Endothelial cell of umbilical vein (primary cell): ENCODE measurements at regions not wholly inside any gene's neighbourhood (a gene's known extent, or its start where the extent isn't known, plus 50 kb on each side); places are given as distances from the start of the nearest gene placed in this dataset.

Experiments
- BruUV-seq: library from RNA; stranded (reverse); fragments of 400-500 nt; replicated peaks from 2 replicates; lab custom pipeline; 2021; lab: Mats Ljungman, UMichigan
- CTCF ChIA-PET: fragments of 300-600, 350-600 bp; sonication (Branson Sonifier 250); formaldehyde crosslinking; loops from one replicate; lab custom pipeline; 2021; ENCODE audit warnings: antibody characterized with exemption, inconsistent platforms; lab: Charles Lee
- POLR2A ChIA-PET: fragments of 300-600, 350-600 bp; sonication (Branson Sonifier 250); formaldehyde crosslinking; loops from one replicate; lab custom pipeline; 2021; ENCODE audit warnings: antibody characterized with exemption, inconsistent platforms; lab: Charles Lee
- DNase-seq: peaks from one replicate; pipeline ENCODE4 v3.0.0-alpha.2; 2011; ENCODE audit warnings: low read depth, low spot score
- FAIRE-seq: peaks from 2 replicates; lab custom pipeline; 2011; peaks lifted over from hg19 to GRCh38; lab: Jason Lieb, UNC
- H2AFZ ChIP-seq: 2 replicates; pipeline ENCODE4 v1.6.0; 2012; ENCODE audit warnings: low read depth, low read length, control low read depth, inconsistent platforms
- H3K27ac ChIP-seq: 2 replicates; pipeline ENCODE4 v1.5.1; 2011; ENCODE audit warnings: low read depth, mild to moderate bottlenecking, control low read depth, low read length, moderate library complexity; ENCODE audit not compliant: insufficient read depth
- H3K27me3 ChIP-seq, 2 experiments: 2 replicates each; pipeline versions ENCODE4 v1.6.0 to v1.6.1; 2011; ENCODE audit warnings: low read length in 2 of 2, mixed read lengths in 1 of 2; ENCODE audit not compliant: control insufficient read depth in 2 of 2, insufficient read depth in 2 of 2
- H3K36me3 ChIP-seq, 2 experiments: 2 replicates in 1 of 2; 3 replicates in 1 of 2; pipeline ENCODE4 v1.5.1; 2011; ENCODE audit warnings: low read length in 2 of 2, mild to moderate bottlenecking in 1 of 2, moderate library complexity in 1 of 2; ENCODE audit not compliant: control insufficient read depth in 2 of 2, insufficient read depth in 2 of 2; ENCODE audit errors: extremely low read depth in 1 of 2
- H3K4me1 ChIP-seq: 3 replicates; pipeline ENCODE4 v1.5.1; 2011; ENCODE audit warnings: mild to moderate bottlenecking, low read length; ENCODE audit not compliant: control insufficient read depth, insufficient read depth; ENCODE audit errors: extremely low read depth
- H3K4me2 ChIP-seq: 2 replicates; pipeline ENCODE4 v1.6.1; 2011; ENCODE audit warnings: low read length, control low read depth, mixed read lengths; ENCODE audit not compliant: insufficient read depth
- H3K4me3 ChIP-seq, 3 experiments: fragments of 200-600 bp in 1 of 3; sonication (generic), shearing (Covaris generic) in 1 of 3; replicated peaks in 1 of 3; 2 replicates each; pipeline ENCODE4 v1.5.1; 2011 to 2016; ENCODE audit warnings: control low read depth in 3 of 3, low read length in 3 of 3, mild to moderate bottlenecking in 2 of 3, inconsistent platforms in 1 of 3, low read depth in 1 of 3, moderate library complexity in 1 of 3; ENCODE audit not compliant: insufficient read depth in 1 of 3
- H3K79me2 ChIP-seq: 2 replicates; pipeline ENCODE4 v1.6.0; 2012; ENCODE audit warnings: low read length, inconsistent platforms; ENCODE audit not compliant: control insufficient read depth, insufficient read depth
- H3K9ac ChIP-seq: replicated peaks from 2 replicates; pipeline ENCODE3; 2011; ENCODE audit warnings: low read length, control low read depth; ENCODE audit not compliant: insufficient read depth; ENCODE audit errors: extremely low read depth
- H3K9me1 ChIP-seq: replicated peaks from 3 replicates; pipeline ENCODE4 v1.6.0; 2011; ENCODE audit warnings: mild to moderate bottlenecking, low read length; ENCODE audit not compliant: control insufficient read depth, insufficient read depth; ENCODE audit errors: extremely low read depth
- H3K9me3 ChIP-seq: replicated peaks from 2 replicates; pipeline ENCODE4 v1.5.1; 2012; ENCODE audit warnings: low read length, inconsistent platforms; ENCODE audit not compliant: control insufficient read depth, insufficient read depth
- H4K20me1 ChIP-seq: replicated peaks from 2 replicates; pipeline ENCODE3; 2011; ENCODE audit warnings: mild to moderate bottlenecking, low read length; ENCODE audit not compliant: control insufficient read depth, insufficient read depth; ENCODE audit errors: extremely low read depth
- EZH2 ChIP-seq: IDR thresholded peaks from 2 replicates; pipeline ENCODE4 v1.6.1; 2012; ENCODE audit warnings: borderline replicate concordance, low read depth, mild to moderate bottlenecking, moderate library complexity, low read length, inconsistent platforms; ENCODE audit not compliant: severe bottlenecking
- FOS ChIP-seq: IDR thresholded peaks from 2 replicates; pipeline ENCODE4 v1.6.1; 2011; ENCODE audit warnings: mild to moderate bottlenecking, low read length, moderate library complexity, borderline replicate concordance; ENCODE audit not compliant: insufficient read depth
- GATA2 ChIP-seq: IDR thresholded peaks from 2 replicates; pipeline ENCODE4 v1.7.0; 2011; ENCODE audit warnings: low read depth, mild to moderate bottlenecking, moderate library complexity, mixed read lengths, low read length; ENCODE audit not compliant: insufficient read length, insufficient read depth
- JUN ChIP-seq: IDR thresholded peaks from 2 replicates; pipeline ENCODE4 v1.6.1; 2011; ENCODE audit warnings: borderline replicate concordance, low read depth; ENCODE audit not compliant: insufficient read length, insufficient read depth
- MYC ChIP-seq: IDR thresholded peaks from one replicate; pipeline ENCODE4 v1.6.1; 2011; ENCODE audit warnings: mild to moderate bottlenecking, low read depth, low read length
- POLR2A ChIP-seq: IDR thresholded peaks from 2 replicates; pipeline ENCODE4 v1.6.1; 2012; ENCODE audit warnings: low read depth, mild to moderate bottlenecking, control low read depth, low read length
- POLR2AphosphoS5 ChIP-seq: IDR thresholded peaks from 2 replicates; pipeline ENCODE4 v1.6.1; 2012; ENCODE audit warnings: low read depth, mild to moderate bottlenecking, control low read depth, low read length, moderate library complexity; ENCODE audit not compliant: insufficient read depth
- dilution Hi-C: fragments of 300-500 bp; cut with MboI; formaldehyde crosslinking; loops from one replicate; pipeline ENCODE4 v1.15.0; 2019; ENCODE audit warnings: low sequenced_read_pairs; ENCODE audit not compliant: extremely low pct_ligation_motif_present
- intact Hi-C: fragments of 100-400 bp; cut with micrococcal nuclease; formaldehyde crosslinking; loops from one replicate; pipeline ENCODE4 v1.10.0; 2022
- TF ChIP-seq, protein P1 (sequence below), 2 donors: IDR thresholded peaks; 1 replicate in 1 of 2; 2 replicates in 1 of 2; pipeline ENCODE4 v1.5.1; 2011; ENCODE audit warnings: low read length in 2 of 2, mild to moderate bottlenecking in 2 of 2, moderate library complexity in 2 of 2, control low read depth in 1 of 2, inconsistent platforms in 1 of 2, low read depth in 1 of 2; ENCODE audit not compliant: insufficient read depth in 1 of 2; ENCODE audit errors: extremely low read depth in 1 of 2
- TF ChIP-seq, protein P2 (sequence below): IDR thresholded peaks from 2 replicates; pipeline ENCODE4 v1.6.1; 2011; ENCODE audit not compliant: insufficient read depth, insufficient read length

DNA sequence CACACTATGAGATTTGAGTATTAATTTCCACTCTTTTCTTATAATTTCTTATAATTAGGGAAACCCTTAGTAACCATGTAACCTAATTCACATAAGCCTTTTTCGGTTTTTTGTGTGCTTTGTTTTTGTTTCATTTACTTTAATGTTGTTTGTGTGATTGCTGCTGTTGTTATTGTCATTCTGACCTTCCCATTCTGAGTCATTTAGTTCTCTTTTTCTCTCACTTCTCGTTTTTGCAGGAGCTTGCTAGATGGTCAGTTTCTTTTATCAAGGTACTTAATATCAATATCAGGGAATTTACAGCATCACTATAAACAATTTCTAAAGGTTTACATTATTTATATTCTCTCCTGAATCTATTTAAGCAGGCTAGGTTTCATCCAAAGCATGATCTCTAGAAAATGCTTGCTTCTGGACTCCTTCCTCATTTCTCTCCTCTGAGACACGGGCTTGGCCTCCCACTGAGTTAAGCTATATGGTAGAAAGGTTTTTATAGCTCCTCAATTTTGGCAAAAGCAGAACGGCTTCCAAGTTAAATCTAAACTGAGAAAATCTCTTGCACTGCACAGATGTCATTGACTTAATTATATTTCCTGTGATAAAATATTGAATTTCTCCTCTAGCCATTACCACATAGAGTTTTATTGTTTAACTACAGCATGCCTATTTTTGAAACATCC is 534.2 kb downstream of the NSUN3 start:
- CTCF ChIA-PET = no interaction called here
- BruUV-seq = no TSS peak
- no peak for TF ChIP-seq MYC
- no peak for TF ChIP-seq GATA2
- no peak for TF ChIP-seq POLR2A
- TF ChIP-seq, protein P1, sequence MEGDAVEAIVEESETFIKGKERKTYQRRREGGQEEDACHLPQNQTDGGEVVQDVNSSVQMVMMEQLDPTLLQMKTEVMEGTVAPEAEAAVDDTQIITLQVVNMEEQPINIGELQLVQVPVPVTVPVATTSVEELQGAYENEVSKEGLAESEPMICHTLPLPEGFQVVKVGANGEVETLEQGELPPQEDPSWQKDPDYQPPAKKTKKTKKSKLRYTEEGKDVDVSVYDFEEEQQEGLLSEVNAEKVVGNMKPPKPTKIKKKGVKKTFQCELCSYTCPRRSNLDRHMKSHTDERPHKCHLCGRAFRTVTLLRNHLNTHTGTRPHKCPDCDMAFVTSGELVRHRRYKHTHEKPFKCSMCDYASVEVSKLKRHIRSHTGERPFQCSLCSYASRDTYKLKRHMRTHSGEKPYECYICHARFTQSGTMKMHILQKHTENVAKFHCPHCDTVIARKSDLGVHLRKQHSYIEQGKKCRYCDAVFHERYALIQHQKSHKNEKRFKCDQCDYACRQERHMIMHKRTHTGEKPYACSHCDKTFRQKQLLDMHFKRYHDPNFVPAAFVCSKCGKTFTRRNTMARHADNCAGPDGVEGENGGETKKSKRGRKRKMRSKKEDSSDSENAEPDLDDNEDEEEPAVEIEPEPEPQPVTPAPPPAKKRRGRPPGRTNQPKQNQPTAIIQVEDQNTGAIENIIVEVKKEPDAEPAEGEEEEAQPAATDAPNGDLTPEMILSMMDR (IDR thresholded peaks at IDR 0.05; ENCODE audit: extremely low read depth in 1 of 2, insufficient read depth in 1 of 2, low read depth in 1 of 2, low read length in 2 of 2) = no peak
- TF ChIP-seq POLR2AphosphoS5 = no peak
- TF ChIP-seq FOS = no peak
- no peak for TF ChIP-seq JUN
- no peak for TF ChIP-seq EZH2
- TF ChIP-seq, protein P2, sequence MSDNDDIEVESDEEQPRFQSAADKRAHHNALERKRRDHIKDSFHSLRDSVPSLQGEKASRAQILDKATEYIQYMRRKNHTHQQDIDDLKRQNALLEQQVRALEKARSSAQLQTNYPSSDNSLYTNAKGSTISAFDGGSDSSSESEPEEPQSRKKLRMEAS = no peak
- no peaks in the 10 kb centered on the region for H3K27me3 ChIP-seq
- no peak overlapping the region for H3K4me2 ChIP-seq
- H3K4me1 ChIP-seq = no peaks in the 10 kb centered on the region
- POLR2A ChIA-PET = no interaction called here
- H3K9me3 ChIP-seq = no peaks in the 10 kb centered on the region
- no peak overlapping the region for H3K9ac ChIP-seq
- no peaks in the 10 kb centered on the region for H4K20me1 ChIP-seq
- intact Hi-C loops = no loop called here
- FAIRE-seq (no peak), DNase-seq (no peak)
- no peak overlapping the region for H3K4me3 ChIP-seq
- H3K79me2 ChIP-seq = no peaks in the 10 kb centered on the region
- dilution Hi-C loops = no loop called here
- H2AFZ ChIP-seq = no peak overlapping the region
- no peaks in the 10 kb centered on the region for H3K9me1 ChIP-seq
- no peaks in the 10 kb centered on the region for H3K36me3 ChIP-seq
- H3K27ac ChIP-seq = no peak overlapping the region
